SU-DHL-6 (cell line): ENCODE measurements at regions not wholly inside any gene's neighbourhood (a gene's known extent, or its start where the extent isn't known, plus 50 kb on each side); places are given as distances from the start of the nearest gene placed in this dataset.

Experiments
- H2AFZ ChIP-seq: fragments of 200-600 bp; sonication (generic); 2 replicates; pipeline ENCODE4 v1.6.1; 2014; ENCODE audit warnings: low read depth, mild to moderate bottlenecking, moderate library complexity, mixed read lengths, antibody characterized with exemption, low read length; ENCODE audit not compliant: severe bottlenecking
- H3F3A ChIP-seq: fragments of 200-600 bp; shearing (Covaris generic); 2 replicates; pipeline ENCODE4 v1.6.0; 2016; ENCODE audit warnings: antibody characterized with exemption, mild to moderate bottlenecking; ENCODE audit not compliant: insufficient read depth
- H3K27ac ChIP-seq: fragments of 200-600 bp; sonication (generic); 2 replicates; pipeline ENCODE4 v1.5.1; 2016; ENCODE audit warnings: low read depth, mild to moderate bottlenecking, low read length, moderate library complexity, mixed read lengths
- H3K27me3 ChIP-seq: fragments of 200-600 bp; sonication (generic), shearing (Covaris generic); 2 replicates; pipeline ENCODE4 v1.6.0; 2014; ENCODE audit warnings: mild to moderate bottlenecking, low read length
- H3K36me3 ChIP-seq: fragments of 200-600 bp; sonication (generic); 2 replicates; pipeline ENCODE4 v1.6.1; 2014; ENCODE audit warnings: mild to moderate bottlenecking, low read length, mixed read lengths
- H3K4me2 ChIP-seq: fragments of 300-600, 200-600 bp; shearing (Covaris generic), sonication (generic); 2 replicates; pipeline ENCODE4 v1.6.0; 2014; ENCODE audit warnings: low read length, low read depth, mild to moderate bottlenecking; ENCODE audit not compliant: poor library complexity, severe bottlenecking
- H3K4me3 ChIP-seq: fragments of 200-600 bp; sonication (generic); 2 replicates; pipeline ENCODE4 v1.5.1; 2014; ENCODE audit warnings: antibody characterized with exemption, low read length, mild to moderate bottlenecking, mixed read lengths; ENCODE audit not compliant: insufficient read depth, poor library complexity, severe bottlenecking
- H3K79me2 ChIP-seq: fragments of 200-600 bp; sonication (generic); 2 replicates; pipeline ENCODE4 v1.6.1; 2014; ENCODE audit warnings: mild to moderate bottlenecking, low read length, moderate library complexity; ENCODE audit not compliant: insufficient read depth
- H3K9ac ChIP-seq: fragments of 200-600 bp; sonication (generic); 2 replicates; pipeline ENCODE4 v1.7.0; 2014; ENCODE audit warnings: mild to moderate bottlenecking, low read length
- H3K9me2 ChIP-seq: fragments of 200-600 bp; sonication (generic); replicated peaks from 2 replicates; pipeline ENCODE4 v1.6.1; 2014; ENCODE audit warnings: low read length; ENCODE audit not compliant: insufficient read depth
- H3K9me3 ChIP-seq: fragments of 200-600 bp; sonication (generic); 2 replicates; pipeline ENCODE4 v1.6.1; 2014; ENCODE audit warnings: low read length, mixed read lengths; ENCODE audit not compliant: insufficient read depth
- H4K20me1 ChIP-seq: fragments of 200-600 bp; sonication (generic); 2 replicates; pipeline ENCODE4 v1.6.1; 2014; ENCODE audit warnings: low read depth, mild to moderate bottlenecking, antibody characterized with exemption, low read length, moderate library complexity, mixed read lengths
- EZH2phosphoT487 ChIP-seq: fragments of 200-600 bp; sonication (generic), shearing (Covaris generic); conservative IDR thresholded peaks from 2 replicates; pipeline ENCODE4 v1.6.1; 2018; ENCODE audit warnings: mild to moderate bottlenecking, antibody characterized with exemption, low read length, moderate library complexity, mixed read lengths
- TF ChIP-seq, protein P1 (sequence below): fragments of 200-600 bp; sonication (generic); IDR thresholded peaks from one replicate; pipeline ENCODE4 v1.5.1; 2017; ENCODE audit warnings: antibody characterized with exemption, mild to moderate bottlenecking, low read length, moderate library complexity; ENCODE audit not compliant: insufficient read depth, poor library complexity, severe bottlenecking

DNA sequence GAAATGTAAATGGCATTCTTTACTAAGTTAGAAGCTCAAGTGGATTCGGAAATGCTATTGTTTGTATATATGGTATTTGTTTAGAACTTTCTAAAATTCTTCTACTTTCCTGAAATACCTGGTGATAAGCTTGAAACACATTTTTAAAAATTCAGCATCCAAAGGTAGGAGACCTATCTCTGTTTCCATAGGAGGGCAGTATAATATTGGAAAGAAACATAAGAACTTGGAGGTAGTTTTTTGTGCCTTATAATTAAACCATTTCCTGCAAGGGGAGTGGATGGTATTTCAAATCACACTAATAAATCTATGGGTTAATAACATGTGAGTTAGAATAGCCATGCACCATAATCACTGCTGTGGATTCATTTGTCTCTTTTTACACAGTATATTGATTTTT lies 217.4 kb upstream of the AADAT start:
- H3K4me2 ChIP-seq, result no peak overlapping the region
- no peak overlapping the region for H3K9ac ChIP-seq
- no peaks in the 10 kb centered on the region for H3K27me3 ChIP-seq
- H3K4me3 ChIP-seq, result no peak overlapping the region
- no peaks in the 10 kb centered on the region for H3K36me3 ChIP-seq
- no peaks in the 10 kb centered on the region for H3K79me2 ChIP-seq
- TF ChIP-seq EZH2phosphoT487, result no peak
- TF ChIP-seq, protein P1, sequence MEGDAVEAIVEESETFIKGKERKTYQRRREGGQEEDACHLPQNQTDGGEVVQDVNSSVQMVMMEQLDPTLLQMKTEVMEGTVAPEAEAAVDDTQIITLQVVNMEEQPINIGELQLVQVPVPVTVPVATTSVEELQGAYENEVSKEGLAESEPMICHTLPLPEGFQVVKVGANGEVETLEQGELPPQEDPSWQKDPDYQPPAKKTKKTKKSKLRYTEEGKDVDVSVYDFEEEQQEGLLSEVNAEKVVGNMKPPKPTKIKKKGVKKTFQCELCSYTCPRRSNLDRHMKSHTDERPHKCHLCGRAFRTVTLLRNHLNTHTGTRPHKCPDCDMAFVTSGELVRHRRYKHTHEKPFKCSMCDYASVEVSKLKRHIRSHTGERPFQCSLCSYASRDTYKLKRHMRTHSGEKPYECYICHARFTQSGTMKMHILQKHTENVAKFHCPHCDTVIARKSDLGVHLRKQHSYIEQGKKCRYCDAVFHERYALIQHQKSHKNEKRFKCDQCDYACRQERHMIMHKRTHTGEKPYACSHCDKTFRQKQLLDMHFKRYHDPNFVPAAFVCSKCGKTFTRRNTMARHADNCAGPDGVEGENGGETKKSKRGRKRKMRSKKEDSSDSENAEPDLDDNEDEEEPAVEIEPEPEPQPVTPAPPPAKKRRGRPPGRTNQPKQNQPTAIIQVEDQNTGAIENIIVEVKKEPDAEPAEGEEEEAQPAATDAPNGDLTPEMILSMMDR, result no peak
- H3K27ac ChIP-seq, result no peak overlapping the region
- H3F3A ChIP-seq, result no peaks in the 10 kb centered on the region
- no peak overlapping the region for H2AFZ ChIP-seq
- no peaks in the 10 kb centered on the region for H3K9me3 ChIP-seq
- no peaks in the 10 kb centered on the region for H3K9me2 ChIP-seq
- no peaks in the 10 kb centered on the region for H4K20me1 ChIP-seq

DNA sequence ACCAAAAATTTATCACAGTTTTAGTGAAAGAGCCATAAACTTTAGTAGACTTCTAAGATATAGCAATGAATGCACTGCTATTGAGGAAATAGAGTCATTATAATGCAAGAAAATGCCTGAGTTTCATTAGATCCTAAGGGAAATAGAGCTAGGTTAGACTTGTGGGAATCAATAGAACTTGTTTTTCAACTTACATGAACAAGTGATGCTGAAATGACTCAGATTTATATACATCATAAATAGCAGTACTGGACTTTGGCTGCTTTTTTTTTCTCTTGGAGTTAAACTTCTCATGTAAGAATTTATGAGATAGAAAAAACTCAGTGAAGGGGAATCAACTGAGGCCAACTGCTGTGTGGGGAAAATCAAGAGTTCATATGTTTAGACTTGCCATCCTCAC lies 216.5 kb upstream of the AADAT start:
- TF ChIP-seq EZH2phosphoT487, result no peak
- TF ChIP-seq, protein P1, result no peak
- no peak overlapping the region for H3K4me3 ChIP-seq
- no peaks in the 10 kb centered on the region for H3K36me3 ChIP-seq
- no peak overlapping the region for H2AFZ ChIP-seq
- H3K27me3 ChIP-seq, result no peaks in the 10 kb centered on the region
- no peaks in the 10 kb centered on the region for H3K79me2 ChIP-seq
- H3K9me3 ChIP-seq, result no peaks in the 10 kb centered on the region
- no peaks in the 10 kb centered on the region for H3K9me2 ChIP-seq
- H3K4me2 ChIP-seq, result no peak overlapping the region
- no peaks in the 10 kb centered on the region for H4K20me1 ChIP-seq
- H3K9ac ChIP-seq, result no peak overlapping the region
- H3F3A ChIP-seq, result no peaks in the 10 kb centered on the region
- H3K27ac ChIP-seq, result no peak overlapping the region

DNA sequence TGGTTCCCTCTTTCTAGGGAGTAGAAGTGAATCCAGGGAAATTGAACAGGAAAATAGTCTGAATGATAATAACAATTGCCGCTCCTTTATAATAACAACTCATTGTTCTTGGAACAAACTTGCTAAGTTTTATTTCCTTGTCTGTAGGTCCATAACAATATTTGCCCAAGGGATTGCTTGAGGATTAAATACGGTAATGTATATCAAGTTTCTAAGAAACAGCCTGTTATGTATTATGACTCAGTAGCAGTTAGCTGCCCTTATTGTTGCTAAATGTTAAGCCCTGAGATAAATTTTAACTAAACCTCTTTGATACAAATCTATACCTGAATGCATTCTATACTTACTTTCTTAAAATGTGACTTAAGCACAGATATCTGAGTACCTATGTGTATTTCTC lies 215.9 kb upstream of the AADAT start:
- no peak overlapping the region for H3K9ac ChIP-seq
- no peak overlapping the region for H3K4me3 ChIP-seq
- no peaks in the 10 kb centered on the region for H3F3A ChIP-seq
- no peak overlapping the region for H2AFZ ChIP-seq
- no peak overlapping the region for H3K4me2 ChIP-seq
- no peak overlapping the region for H3K27ac ChIP-seq
- no peaks in the 10 kb centered on the region for H3K27me3 ChIP-seq
- TF ChIP-seq, protein P1, result no peak
- TF ChIP-seq EZH2phosphoT487, result no peak
- no peaks in the 10 kb centered on the region for H3K9me2 ChIP-seq
- no peaks in the 10 kb centered on the region for H3K9me3 ChIP-seq
- no peaks in the 10 kb centered on the region for H3K79me2 ChIP-seq
- H3K36me3 ChIP-seq, result no peaks in the 10 kb centered on the region
- H4K20me1 ChIP-seq, result no peaks in the 10 kb centered on the region

DNA sequence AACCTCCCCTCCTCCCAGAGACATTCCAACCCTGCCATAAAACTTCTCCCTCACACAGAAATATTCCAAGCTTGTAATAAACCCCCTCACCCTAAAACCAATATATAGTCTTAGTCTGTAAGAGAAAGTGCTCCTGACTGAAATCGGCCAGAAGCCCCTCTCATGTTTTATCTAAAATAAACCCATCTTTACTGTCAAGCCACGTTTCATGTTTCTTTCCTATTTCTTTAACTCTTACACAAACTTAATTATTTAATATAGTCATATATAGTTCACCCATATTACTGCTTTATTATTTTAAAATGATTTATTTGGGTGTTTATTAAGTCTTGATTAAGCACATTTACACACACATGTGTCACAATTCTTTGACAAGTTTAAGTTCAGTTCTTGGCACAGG lies 191.3 kb upstream of the AADAT start:
- no peaks in the 10 kb centered on the region for H3K9me3 ChIP-seq
- H3K27ac ChIP-seq, result no peak overlapping the region
- H3K27me3 ChIP-seq, result no peaks in the 10 kb centered on the region
- H3F3A ChIP-seq, result no peaks in the 10 kb centered on the region
- H4K20me1 ChIP-seq, result no peaks in the 10 kb centered on the region
- no peaks in the 10 kb centered on the region for H3K9me2 ChIP-seq
- no peaks in the 10 kb centered on the region for H3K36me3 ChIP-seq
- H3K9ac ChIP-seq, result no peak overlapping the region
- TF ChIP-seq EZH2phosphoT487, result no peak
- TF ChIP-seq, protein P1, result no peak
- H3K4me3 ChIP-seq, result no peak overlapping the region
- H3K4me2 ChIP-seq, result no peak overlapping the region
- H2AFZ ChIP-seq, result no peak overlapping the region
- no peaks in the 10 kb centered on the region for H3K79me2 ChIP-seq
